ENCODE measurements at regions not wholly inside any gene's neighbourhood (a gene's known extent, or its start where the extent isn't known, plus 50 kb on each side); places are given as distances from the start of the nearest gene placed in this dataset.

- TF ChIP-seq CTCF (IDR thresholded peaks at IDR 0.05 in 4 of 5, conservative IDR thresholded peaks at IDR 0.05 in 1 of 5) (no peak), POLR2A (IDR thresholded peaks at IDR 0.05) (no peak)
These were observed 175.2 kb upstream of the IVNS1ABP start for GRCh38 chr1:185492089-185492825.
